Activated CD8-positive, alpha-beta T cell treated with anti-CD3 and anti-CD28 coated beads for 36 hours (primary cell): ENCODE measurements at regions not wholly inside any gene's neighbourhood (a gene's known extent, or its start where the extent isn't known, plus 50 kb on each side); places are given as distances from the start of the nearest gene placed in this dataset.
"Not testable (repeated sequence)": the region's sequence is repeated elsewhere in the genome, so short reads cannot be mapped to it uniquely, and the experiment has no call there.

Experiments
- ATAC-seq: fragments of 200-7000 bp; cut with Tn5 transposase; one replicate; pipeline ENCODE4 v1.10.0; 2021; ENCODE audit warnings: mild to moderate bottlenecking, moderate library complexity
- CTCF ChIA-PET: fragments of 350-600 bp; sonication (Branson Sonifier 250); formaldehyde crosslinking; loops from one replicate; lab custom pipeline; 2021; ENCODE audit warnings: antibody characterized with exemption; lab: Charles Lee
- POLR2A ChIA-PET: fragments of 350-600 bp; sonication (Branson Sonifier 250); formaldehyde crosslinking; loops from one replicate; lab custom pipeline; 2021; ENCODE audit warnings: antibody characterized with exemption; lab: Charles Lee
- DNase-seq: peaks from one replicate; pipeline ENCODE4 v3.0.0-alpha.2; 2020
- H3K27ac Mint-ChIP-seq: one replicate; pipeline ENCODE4 v1.8.0; 2021; ENCODE audit warnings: mild to moderate bottlenecking, mixed read lengths
- H3K27me3 Mint-ChIP-seq: one replicate; pipeline ENCODE4 v1.8.0; 2021; ENCODE audit warnings: mixed read lengths
- H3K36me3 Mint-ChIP-seq: one replicate; pipeline ENCODE4 v1.8.0; 2021; ENCODE audit warnings: low read depth, mixed read lengths
- H3K4me1 Mint-ChIP-seq: one replicate; pipeline ENCODE4 v1.8.0; 2021; ENCODE audit warnings: low read depth, mixed read lengths
- H3K4me3 Mint-ChIP-seq: one replicate; pipeline ENCODE4 v1.8.0; 2021; ENCODE audit warnings: mild to moderate bottlenecking, moderate library complexity, mixed read lengths
- H3K9me3 Mint-ChIP-seq: one replicate; pipeline ENCODE4 v1.8.0; 2021; ENCODE audit warnings: mixed read lengths
- intact Hi-C: fragments of 100-400 bp; cut with micrococcal nuclease; formaldehyde crosslinking; loops from one replicate; pipeline ENCODE4 v1.10.0; 2022
- TF ChIP-seq, protein P1 (sequence below): fragments of 200-600 bp; IDR thresholded peaks from one replicate; pipeline ENCODE4 v1.8.0; 2022; ENCODE audit warnings: antibody characterized with exemption, mild to moderate bottlenecking

GRCh38 chr6:163748886-163749285 lies 334.4 kb downstream of the QKI start:
- TF ChIP-seq, protein P1, sequence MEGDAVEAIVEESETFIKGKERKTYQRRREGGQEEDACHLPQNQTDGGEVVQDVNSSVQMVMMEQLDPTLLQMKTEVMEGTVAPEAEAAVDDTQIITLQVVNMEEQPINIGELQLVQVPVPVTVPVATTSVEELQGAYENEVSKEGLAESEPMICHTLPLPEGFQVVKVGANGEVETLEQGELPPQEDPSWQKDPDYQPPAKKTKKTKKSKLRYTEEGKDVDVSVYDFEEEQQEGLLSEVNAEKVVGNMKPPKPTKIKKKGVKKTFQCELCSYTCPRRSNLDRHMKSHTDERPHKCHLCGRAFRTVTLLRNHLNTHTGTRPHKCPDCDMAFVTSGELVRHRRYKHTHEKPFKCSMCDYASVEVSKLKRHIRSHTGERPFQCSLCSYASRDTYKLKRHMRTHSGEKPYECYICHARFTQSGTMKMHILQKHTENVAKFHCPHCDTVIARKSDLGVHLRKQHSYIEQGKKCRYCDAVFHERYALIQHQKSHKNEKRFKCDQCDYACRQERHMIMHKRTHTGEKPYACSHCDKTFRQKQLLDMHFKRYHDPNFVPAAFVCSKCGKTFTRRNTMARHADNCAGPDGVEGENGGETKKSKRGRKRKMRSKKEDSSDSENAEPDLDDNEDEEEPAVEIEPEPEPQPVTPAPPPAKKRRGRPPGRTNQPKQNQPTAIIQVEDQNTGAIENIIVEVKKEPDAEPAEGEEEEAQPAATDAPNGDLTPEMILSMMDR = no peak
- intact Hi-C loops = no loop called here

DNA sequence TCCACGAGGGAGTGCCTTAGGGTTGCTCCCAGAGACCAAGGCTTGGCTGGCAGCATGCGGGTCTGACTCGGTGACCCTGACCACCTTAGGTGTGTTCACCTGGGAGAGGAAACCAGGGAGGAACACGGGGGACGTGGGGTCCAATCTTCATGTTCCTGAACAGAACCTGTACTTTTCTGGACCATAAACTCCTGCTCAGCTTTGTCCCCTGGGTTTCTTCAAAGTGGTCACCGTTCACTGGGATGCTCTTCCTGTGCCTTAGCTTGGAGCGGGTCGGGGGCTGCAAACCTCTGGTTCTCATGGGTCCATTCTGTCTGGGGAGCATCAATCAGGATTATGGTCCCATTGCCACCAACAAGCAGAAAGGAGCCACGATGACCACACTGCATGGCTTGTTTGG lies 333.5 kb downstream of the QKI start:
- POLR2A ChIA-PET = interaction anchor here (1.0 kb wide), 1 partner anchor 11 kb away, joined by 3 read pairs; no protein-coding TSS in a partner anchor
- peaks cover 17% of the 10 kb centered on the region for H3K4me1 Mint-ChIP-seq

More at GRCh38 chr6:163748886-163749285, 334.4 kb downstream of the QKI start:
- H3K27me3 Mint-ChIP-seq = peaks cover 26% of the 10 kb centered on the region
- ATAC-seq (no peak), DNase-seq (no peak)
- H3K9me3 Mint-ChIP-seq = no peaks in the 10 kb centered on the region
- H3K4me3 Mint-ChIP-seq = no peak overlapping the region
- ChIA-PET CTCF (no interaction called here), POLR2A (no interaction called here)
- peaks cover 17% of the 10 kb centered on the region for H3K4me1 Mint-ChIP-seq
- H3K36me3 Mint-ChIP-seq = no peaks in the 10 kb centered on the region
- H3K27ac Mint-ChIP-seq = no peak overlapping the region

DNA sequence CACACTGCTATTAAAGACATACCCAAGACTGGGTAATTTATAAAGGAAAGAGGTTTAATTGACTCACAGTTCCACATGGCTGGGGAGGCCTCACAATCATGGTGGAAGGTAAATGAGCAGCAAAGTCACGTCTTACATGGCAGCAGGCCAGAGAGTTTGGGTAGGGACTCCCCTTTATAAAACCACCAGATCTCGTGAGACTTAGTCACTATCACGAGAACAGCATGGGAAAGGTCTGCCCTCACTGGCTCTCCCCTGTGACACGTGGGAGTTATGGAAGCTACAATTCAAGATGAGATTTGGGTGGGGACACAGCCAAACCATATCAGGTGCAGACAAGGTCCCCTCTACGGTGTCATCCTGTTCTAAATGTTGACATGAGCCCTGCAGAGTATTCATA lies 332.5 kb downstream of the QKI start:
- CTCF ChIA-PET, H3K27ac Mint-ChIP-seq, intact Hi-C loops, H3K4me3 Mint-ChIP-seq, ATAC-seq, POLR2A ChIA-PET, H3K36me3 Mint-ChIP-seq, H3K9me3 Mint-ChIP-seq: not testable (repeated sequence)
- H3K4me1 Mint-ChIP-seq = peaks cover 17% of the 10 kb centered on the region
- DNase-seq = peak; percentile 9
- peaks cover 26% of the 10 kb centered on the region for H3K27me3 Mint-ChIP-seq

More for the DNA sequence above, 333.5 kb downstream of the QKI start:
- Mint-ChIP-seq H3K9me3 (no peaks in the 10 kb centered on the region), H3K27me3 (peaks cover 26% of the 10 kb centered on the region), H3K36me3 (no peaks in the 10 kb centered on the region), H3K4me3 (no peak overlapping the region), H3K27ac (no peak overlapping the region)
- intact Hi-C loops = no loop called here
- CTCF ChIA-PET = no interaction called here
- TF ChIP-seq, protein P1 = no peak
- no peak for ATAC-seq
- DNase-seq = no peak

DNA sequence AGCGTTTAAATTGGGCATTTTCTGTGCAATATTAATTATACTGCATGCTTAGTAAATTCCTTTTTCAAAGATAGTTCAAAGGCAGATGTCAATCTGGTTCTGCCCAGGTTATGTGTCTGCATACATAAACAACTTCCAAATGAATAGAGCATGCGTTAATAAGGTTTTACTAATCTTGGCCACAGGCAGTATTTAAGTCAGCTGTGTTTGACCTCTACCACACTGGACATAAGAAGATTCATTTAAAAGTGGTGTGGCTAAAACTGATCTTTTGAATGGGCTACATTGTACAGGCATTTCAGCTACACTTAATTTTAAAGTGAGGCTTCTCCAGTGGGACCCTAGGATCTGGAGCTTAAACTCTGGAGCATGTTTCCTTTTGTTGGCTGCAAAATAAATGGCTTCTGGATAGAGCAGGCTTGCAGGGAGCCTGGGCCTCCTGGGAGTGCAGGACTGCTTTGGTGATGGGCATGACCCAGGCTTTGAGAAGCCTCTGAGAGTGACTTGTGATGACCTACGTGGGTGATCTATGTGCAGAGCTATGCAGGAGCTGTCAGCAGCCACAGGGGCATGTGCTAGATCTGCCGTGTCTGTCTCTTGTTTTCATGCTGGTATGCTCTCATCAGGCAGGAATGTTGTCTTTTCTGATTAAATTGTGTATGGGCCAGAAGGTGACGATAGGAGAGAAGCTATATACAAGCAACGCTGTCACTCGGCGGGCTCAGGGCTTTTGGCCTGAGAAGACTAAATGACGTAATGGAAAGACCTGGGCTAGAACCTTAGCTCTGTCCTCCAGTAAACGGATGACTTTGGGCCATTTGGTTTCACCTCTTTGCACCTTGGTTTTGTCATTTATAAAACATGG lies 331.2 kb downstream of the QKI start:
- TF ChIP-seq, protein P1 = no peak
- intact Hi-C loops = no loop called here
- no peak overlapping the region for H3K27ac Mint-ChIP-seq
- no peaks in the 10 kb centered on the region for H3K36me3 Mint-ChIP-seq
- H3K27me3 Mint-ChIP-seq = peaks cover 23% of the 10 kb centered on the region
- ChIA-PET CTCF (no interaction called here), POLR2A (interaction anchor here (0.6 kb wide), 1 partner anchor 1467 kb away, joined by 3 read pairs; no protein-coding TSS in a partner anchor)
- peaks cover 7% of the 10 kb centered on the region for H3K4me1 Mint-ChIP-seq
- ATAC-seq (no peak), DNase-seq (no peak)
- H3K9me3 Mint-ChIP-seq = no peaks in the 10 kb centered on the region
- no peak overlapping the region for H3K4me3 Mint-ChIP-seq

- Mint-ChIP-seq H3K4me1 (no peaks in the 10 kb centered on the region), H3K27me3 (peaks cover 14% of the 10 kb centered on the region), H3K27ac (no peak overlapping the region), H3K9me3 (no peaks in the 10 kb centered on the region), H3K4me3 (no peak overlapping the region), H3K36me3 (no peaks in the 10 kb centered on the region)
- intact Hi-C loops = no loop called here
- no peak for DNase-seq
- ChIA-PET CTCF (no interaction called here), POLR2A (no interaction called here)
- TF ChIP-seq, protein P1 = no peak
- ATAC-seq = no peak
These were observed 329.9 kb downstream of the QKI start for GRCh38 chr6:163744256-163744925.
